ENCODE measurements at regions not wholly inside any gene's neighbourhood (a gene's known extent, or its start where the extent isn't known, plus 50 kb on each side); places are given as distances from the start of the nearest gene placed in this dataset.
"Not testable (repeated sequence)": the region's sequence is repeated elsewhere in the genome, so short reads cannot be mapped to it uniquely, and the experiment has no call there.

DNA sequence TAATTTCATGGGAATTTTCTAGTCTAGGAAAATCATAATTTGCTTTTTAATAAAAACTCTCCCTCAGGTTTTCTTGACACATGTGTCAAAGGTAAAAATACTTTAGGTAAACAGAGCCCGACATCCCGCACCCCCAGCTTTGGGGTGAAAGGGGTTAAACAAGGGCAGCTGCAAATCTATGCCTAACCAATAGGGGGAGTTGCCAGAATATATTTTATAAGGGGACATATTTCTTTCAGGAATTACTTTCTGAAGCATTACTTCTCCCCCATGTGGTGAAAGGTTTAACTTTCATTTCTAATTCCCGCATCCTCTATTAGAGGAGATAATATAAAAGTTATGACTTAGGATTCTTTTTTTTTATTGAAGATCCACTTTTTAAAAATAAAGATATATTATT lies 53.9 kb upstream of the HEPH start:
- Mint-ChIP-seq H3K27me3 (peaks cover 2% of the 10 kb centered on the region), H3K4me3 (no peak overlapping the region), H3K4me1 (peaks cover 6% of the 10 kb centered on the region), H3K36me3 (ENCODE audit: low read depth) (peaks cover 7% of the 10 kb centered on the region), H3K27ac (no peak overlapping the region), H3K9me3 (no peaks in the 10 kb centered on the region)
- DNase-seq, result no peak
- POLR2A ChIA-PET, result interaction anchor here (1.1 kb wide), 1 partner anchor 387 kb away, joined by 3 read pairs; no protein-coding TSS in a partner anchor
- CTCF ChIA-PET, result interaction anchor here (1.4 kb wide), 1 partner anchor 64 kb away, joined by 5 read pairs; no protein-coding TSS in a partner anchor

GRCh38 chrX:66107860-66108259 lies 56.2 kb upstream of the HEPH start:
- H3K4me1 Mint-ChIP-seq; POLR2A ChIA-PET; DNase-seq; H3K36me3 Mint-ChIP-seq (ENCODE audit: low read depth); H3K27me3 Mint-ChIP-seq; H3K27ac Mint-ChIP-seq; CTCF ChIA-PET; H3K4me3 Mint-ChIP-seq; H3K9me3 Mint-ChIP-seq: not testable (repeated sequence)

DNA sequence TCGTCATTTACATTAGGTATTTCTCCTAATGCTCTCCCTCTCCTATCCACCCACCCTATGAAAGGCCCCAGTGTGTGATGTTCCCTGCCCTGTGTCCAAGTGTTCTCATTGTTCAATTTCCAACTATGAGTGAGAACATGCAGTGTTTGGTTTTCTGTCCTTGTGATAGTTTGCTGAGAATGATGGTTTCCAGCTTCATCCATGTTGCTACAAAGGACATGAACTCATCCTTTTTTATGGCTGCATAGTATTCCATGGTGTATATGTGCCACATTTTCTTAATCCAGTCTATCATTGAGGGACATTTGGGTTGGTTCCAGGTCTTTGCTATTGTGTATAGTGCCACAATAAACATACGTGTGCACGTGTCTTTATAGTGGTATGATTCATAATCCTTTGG lies 61.6 kb upstream of the HEPH start:
- H3K36me3 Mint-ChIP-seq (ENCODE audit: low read depth); H3K4me3 Mint-ChIP-seq; H3K27me3 Mint-ChIP-seq; H3K4me1 Mint-ChIP-seq; POLR2A ChIA-PET; CTCF ChIA-PET; H3K27ac Mint-ChIP-seq; DNase-seq; H3K9me3 Mint-ChIP-seq: not testable (repeated sequence)

DNA sequence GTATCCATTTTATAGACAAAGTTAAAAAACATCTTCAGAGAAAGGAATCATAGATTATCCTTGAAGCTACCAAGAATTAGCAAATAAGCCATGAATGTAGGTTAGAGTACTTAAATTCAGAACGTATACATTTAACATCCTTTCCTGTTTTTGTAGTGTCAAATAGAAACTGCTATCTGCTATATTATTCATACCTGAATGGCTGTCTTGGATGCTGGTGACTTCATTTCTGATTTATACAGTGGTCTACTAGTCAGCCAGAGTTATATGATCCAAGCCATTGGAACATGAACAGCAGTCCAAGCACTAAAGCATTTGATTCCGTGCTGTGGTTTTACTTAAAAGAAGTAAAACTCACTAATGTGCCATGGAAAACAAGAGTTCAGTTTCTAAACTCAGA lies 58.3 kb upstream of the VSIG4 start:
- no peak for DNase-seq
- CTCF ChIA-PET, result no interaction called here
- POLR2A ChIA-PET, result no interaction called here
- no peaks in the 10 kb centered on the region for H3K36me3 Mint-ChIP-seq (ENCODE audit: low read depth)
- no peak overlapping the region for H3K4me3 Mint-ChIP-seq
- no peaks in the 10 kb centered on the region for H3K4me1 Mint-ChIP-seq
- H3K9me3 Mint-ChIP-seq, result peaks cover 3% of the 10 kb centered on the region
- H3K27me3 Mint-ChIP-seq, result no peaks in the 10 kb centered on the region
- H3K27ac Mint-ChIP-seq, result no peak overlapping the region

DNA sequence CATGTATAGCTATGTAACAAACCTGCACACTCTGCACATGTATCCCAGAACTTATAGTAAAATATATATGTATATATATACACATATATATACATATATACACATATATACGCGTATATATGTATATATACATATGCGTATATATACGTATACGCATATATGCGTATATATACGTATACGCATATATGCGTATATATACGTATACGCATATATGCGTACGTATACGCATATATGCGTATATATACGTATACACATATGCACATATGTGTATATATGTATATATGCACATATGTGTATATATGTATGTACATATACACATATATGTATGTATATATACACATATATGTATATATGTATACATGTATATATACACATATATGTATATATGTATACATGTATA lies 57.1 kb upstream of the VSIG4 start:
- H3K4me3 Mint-ChIP-seq; POLR2A ChIA-PET; H3K9me3 Mint-ChIP-seq; H3K27me3 Mint-ChIP-seq; DNase-seq; H3K4me1 Mint-ChIP-seq; H3K27ac Mint-ChIP-seq; H3K36me3 Mint-ChIP-seq (ENCODE audit: low read depth): not testable (repeated sequence)
- CTCF ChIA-PET, result interaction anchor here (0.6 kb wide), 1 partner anchor 12 kb away, joined by 3 read pairs; no protein-coding TSS in a partner anchor

DNA sequence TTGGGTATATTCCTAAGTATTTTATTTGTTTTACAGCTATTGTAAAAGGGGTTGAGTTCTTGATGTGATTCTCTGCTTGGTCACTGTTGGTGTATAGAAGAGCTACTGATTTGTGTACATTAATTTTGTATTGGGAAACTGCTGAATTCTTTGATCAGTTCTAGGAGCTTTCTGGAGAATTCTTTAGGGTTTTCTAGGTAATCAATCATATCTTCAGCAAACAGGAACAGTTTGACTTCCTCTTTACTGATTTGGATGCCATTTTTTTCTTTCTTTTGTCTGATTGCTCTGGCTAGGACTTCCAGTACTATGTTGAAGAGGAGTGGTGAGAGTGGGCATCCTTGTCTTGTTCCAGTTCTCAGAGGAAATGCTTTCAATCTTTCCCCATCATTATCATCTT lies 50.1 kb upstream of the VSIG4 start:
- H3K36me3 Mint-ChIP-seq (ENCODE audit: low read depth); POLR2A ChIA-PET; H3K9me3 Mint-ChIP-seq; H3K27me3 Mint-ChIP-seq; H3K4me3 Mint-ChIP-seq; DNase-seq: not testable (repeated sequence)
- Mint-ChIP-seq H3K4me1 (peaks cover 10% of the 10 kb centered on the region), H3K27ac (peak overlapping the region; percentile 49)
- CTCF ChIA-PET, result interaction anchor here (0.6 kb wide), 1 partner anchor 45 kb away, joined by 3 read pairs; no protein-coding TSS in a partner anchor
